Heart right ventricle (tissue), 16 donors: ENCODE measurements at regions not wholly inside any gene's neighbourhood (a gene's known extent, or its start where the extent isn't known, plus 50 kb on each side); places are given as distances from the start of the nearest gene placed in this dataset.

ENCODE experiments used
- ATAC-seq, 8 donors: fragments of 200-7000 bp; cut with Tn5 transposase; one replicate each; pipeline ENCODE4 v1.9.1; 2020; ENCODE audit warnings: mild to moderate bottlenecking in 8 of 8, moderate library complexity in 8 of 8, moderate number of reproducible peaks in 1 of 8
- DNase-seq, 2 donors: peaks; one replicate each; pipeline ENCODE4 v3.0.0-alpha.2; 2020
- H3K27ac ChIP-seq, 10 donors: fragments of 200-600 bp; sonication (generic) in 2 of 10; one replicate each; pipeline versions ENCODE4 v1.5.0 to v1.8.0; 2020 to 2022; ENCODE audit warnings: mild to moderate bottlenecking in 3 of 10
- H3K27me3 ChIP-seq, 7 donors: fragments of 200-600 bp; one replicate each; pipeline ENCODE4 v1.8.0; 2021 to 2022; ENCODE audit warnings: mild to moderate bottlenecking in 2 of 7
- H3K36me3 ChIP-seq, 9 donors: fragments of 200-600 bp; sonication (generic) in 1 of 9; one replicate each; pipeline versions ENCODE4 v1.5.0 to v1.8.0; 2020 to 2022; ENCODE audit warnings: mild to moderate bottlenecking in 2 of 9
- H3K4me1 ChIP-seq, 9 donors: fragments of 200-600 bp; sonication (generic) in 1 of 9; one replicate each; pipeline versions ENCODE4 v1.5.0 to v1.8.0; 2020 to 2022; ENCODE audit warnings: mild to moderate bottlenecking in 4 of 9
- H3K4me3 ChIP-seq, 10 donors: fragments of 200-600 bp; sonication (generic) in 2 of 10; one replicate each; pipeline versions ENCODE4 v1.5.0 to v1.8.0; 2020 to 2022; ENCODE audit warnings: mild to moderate bottlenecking in 7 of 10, moderate library complexity in 2 of 10
- H3K9me3 ChIP-seq, 11 donors: fragments of 200-600 bp in 10 of 11; sonication (generic) in 2 of 11; one replicate each; pipeline versions ENCODE4 v1.5.0 to v1.8.0; 2013 to 2022; ENCODE audit warnings: mild to moderate bottlenecking in 2 of 11, control low read depth in 1 of 11, moderate library complexity in 1 of 11
- CTCF ChIP-seq, 9 donors: fragments of 200-600 bp; sonication (generic) in 2 of 9; IDR thresholded peaks; one replicate each; pipeline versions ENCODE4 v1.5.0 to v1.8.0; 2021 to 2022; ENCODE audit warnings: antibody characterized with exemption in 9 of 9, mild to moderate bottlenecking in 5 of 9, moderate library complexity in 1 of 9
- WGBS, 2 donors: extraction: QIAGEN DNeasy Blood & Tissue Kit; methylation state at CpG; one replicate each; pipeline ENCODE4 v1.1.7; 2013; ENCODE audit warnings: inconsistent platforms in 1 of 2; 5-methylcytosine and 5-hydroxymethylcytosine counted together
- intact Hi-C, 10 donors: fragments of 100-400 bp; cut with DNase I; formaldehyde crosslinking; loops; one replicate each; pipeline versions ENCODE4 v1.11.1 to v1.14.2; 2022
- donor health status: Arrhythmogenic right ventricular cardiomyopathy.
- donor health status: ischemic (EF 13 %, LVEDD 7.1; RV severe dilation, severe dysfunction).
- donor health status: healthy with polysubstance abuse.
- donor health status: DM: no; HTN: yes; CAD: no.
- donor health status: DM: no; HTN: no; CAD: no.
- donor health status: ischemic (EF 25% LVEDD 6.9; RV normal size, moderate dysfunction).
- donor health status: ischemic (EF 25% LVEDD 5.7; RV mildly dilated, moderate dysfunction).
- donor health status: healthy.
- donor health status: DM: yes; HTN: yes; CAD: no.
- donor health status: Ischemic cardiomyopathy.
- donor health status: ischemic (EF 35%, LVEDD 5.7; RV mildly dilated, moderate dysfunction).
- donor health status: nonischemic (EF 11% LVEDD 7.7; RV severe dilation, severe dysfunction).
- donor health status: DM: yes; HTN: yes; CAD: no.
- donor health status: PGD.
- donor health status: ischemic (EF 29% LVEDD 5.4; RV normal size, mild dysfunction).
- donor health status: nonischemic (EF 23%, LVEDD 6.1; RV moderate dilation, normal function).

GRCh38 chr4:74632634-74633033 is 161.7 kb downstream of the BTC start:
- no peak overlapping the region for H3K27ac ChIP-seq
- 14 to 15% methylated on average over 3 of the region's 3 CpGs for WGBS, 2 donors
- H3K4me1 ChIP-seq: peaks cover 0 to 25% (median 0%) of the 10 kb centered on the region in 9 donors
- H3K9me3 ChIP-seq: no peaks in the 10 kb centered on the region
- no peaks in the 10 kb centered on the region for H3K36me3 ChIP-seq
- no peak overlapping the region for H3K4me3 ChIP-seq
- peak in 1 of 2 donors; percentile 9 for DNase-seq
- intact Hi-C loops: no loop called here
- TF ChIP-seq CTCF (IDR thresholded peaks at IDR 0.05): no peak
- H3K27me3 ChIP-seq: no peaks in the 10 kb centered on the region
- peak in 3 of 8 donors; percentile 14 to 38 (median 30) for ATAC-seq

GRCh38 chr4:74635074-74635473 is 159.2 kb downstream of the BTC start:
- Histone ChIP-seq H3K36me3 (no peaks in the 10 kb centered on the region), H3K9me3 (no peaks in the 10 kb centered on the region), H3K27ac (no peak overlapping the region), H3K27me3 (no peaks in the 10 kb centered on the region), H3K4me3 (no peak overlapping the region), H3K4me1 (peaks cover 0 to 11% (median 0%) of the 10 kb centered on the region in 9 donors)
- DNase-seq (no peak), ATAC-seq (no peak)
- TF ChIP-seq CTCF (IDR thresholded peaks at IDR 0.05): no peak
- intact Hi-C loops: no loop called here
- 95 to 97% methylated on average over 2 of the region's 2 CpGs for WGBS, 2 donors

- Histone ChIP-seq H3K36me3 (no peaks in the 10 kb centered on the region), H3K27me3 (no peaks in the 10 kb centered on the region), H3K4me1 (peaks cover 0 to 11% (median 0%) of the 10 kb centered on the region in 9 donors), H3K9me3 (no peaks in the 10 kb centered on the region), H3K4me3 (no peak overlapping the region), H3K27ac (no peak overlapping the region)
- no peak for DNase-seq
- ATAC-seq: no peak
- intact Hi-C loops: no loop called here
- 91 to 98% methylated on average over 2 of the region's 2 CpGs for WGBS, 2 donors
- TF ChIP-seq CTCF (IDR thresholded peaks at IDR 0.05): no peak
Measured at GRCh38 chr4:74635490-74636123, 158.7 kb downstream of the BTC start.

- 87 to 94% methylated on average over 1 of the region's 1 CpG for WGBS, 2 donors
- no peak for ATAC-seq
- H3K36me3 ChIP-seq: no peaks in the 10 kb centered on the region
- H3K4me1 ChIP-seq: peaks cover 0 to 4% (median 0%) of the 10 kb centered on the region in 9 donors
- TF ChIP-seq CTCF (IDR thresholded peaks at IDR 0.05): no peak
- peaks cover 0 to 3% (median 0%) of the 10 kb centered on the region in 11 donors for H3K9me3 ChIP-seq
- intact Hi-C loops: no loop called here
- H3K27ac ChIP-seq: no peak overlapping the region
- no peak overlapping the region for H3K4me3 ChIP-seq
- H3K27me3 ChIP-seq: no peaks in the 10 kb centered on the region
- no peak for DNase-seq
Measured at GRCh38 chr4:74638001-74638400, 156.3 kb downstream of the BTC start.
